ENCODE measurements at regions not wholly inside any gene's neighbourhood (a gene's known extent, or its start where the extent isn't known, plus 50 kb on each side); places are given as distances from the start of the nearest gene placed in this dataset.

GRCh38 chr4:123966990-123967769, 570.6 kb downstream of the SPRY1 start:
- Histone ChIP-seq H3K4me2 (ENCODE audit: control insufficient read depth, extremely low read depth, insufficient read depth, low read depth, low read length) (no peak overlapping the region), H3K4me1 (ENCODE audit: control insufficient read depth, extremely low read depth, insufficient read depth, low read length) (no peaks in the 10 kb centered on the region), H2AFZ (ENCODE audit: control insufficient read depth, low read length) (no peak overlapping the region), H3K9me1 (ENCODE audit: control insufficient read depth, extremely low read depth, insufficient read depth, low read length) (no peaks in the 10 kb centered on the region), H3K79me2 (ENCODE audit: control insufficient read depth, insufficient read depth, low read length) (no peaks in the 10 kb centered on the region), H3K27me3 (ENCODE audit: control insufficient read depth, extremely low read depth, insufficient read depth, low read length) (no peaks in the 10 kb centered on the region), H3K9me3 (ENCODE audit: control insufficient read depth, low read depth, low read length) (no peaks in the 10 kb centered on the region), H4K20me1 (ENCODE audit: control insufficient read depth, extremely low read depth, insufficient read depth, low read length) (no peaks in the 10 kb centered on the region), H3K27ac (ENCODE audit: control insufficient read depth, insufficient read depth, low read length) (no peak overlapping the region), H3K36me3 (ENCODE audit: control insufficient read depth in 2 of 2, extremely low read depth in 1 of 2, insufficient read depth in 2 of 2, low read length in 2 of 2) (no peaks in the 10 kb centered on the region), H3K4me3 (ENCODE audit: control insufficient read depth in 2 of 3, extremely low read depth in 1 of 3, insufficient read depth in 2 of 3, low read depth in 1 of 3, low read length in 3 of 3) (no peak overlapping the region), H3K9ac (ENCODE audit: control insufficient read depth, extremely low read depth, insufficient read depth, low read length) (no peak overlapping the region)
- dilution Hi-C loops (cut with MboI; ENCODE audit: extremely low pct_ligation_motif_present, low sequenced_read_pairs) = no loop called here
- FAIRE-seq = no peak
- TF ChIP-seq EZH2 (IDR thresholded peaks at IDR 0.05; ENCODE audit: low read length) (no peak), CTCF (optimal IDR thresholded peaks at IDR 0.05 in 1 of 3, IDR thresholded peaks at IDR 0.05 in 1 of 3, conservative IDR thresholded peaks at IDR 0.05 in 1 of 3; ENCODE audit: extremely low read depth in 1 of 3, insufficient read depth in 2 of 3, low read length in 3 of 3) (no peak)
- no peak for DNase-seq (ENCODE audit: low read depth, low spot score)

DNA sequence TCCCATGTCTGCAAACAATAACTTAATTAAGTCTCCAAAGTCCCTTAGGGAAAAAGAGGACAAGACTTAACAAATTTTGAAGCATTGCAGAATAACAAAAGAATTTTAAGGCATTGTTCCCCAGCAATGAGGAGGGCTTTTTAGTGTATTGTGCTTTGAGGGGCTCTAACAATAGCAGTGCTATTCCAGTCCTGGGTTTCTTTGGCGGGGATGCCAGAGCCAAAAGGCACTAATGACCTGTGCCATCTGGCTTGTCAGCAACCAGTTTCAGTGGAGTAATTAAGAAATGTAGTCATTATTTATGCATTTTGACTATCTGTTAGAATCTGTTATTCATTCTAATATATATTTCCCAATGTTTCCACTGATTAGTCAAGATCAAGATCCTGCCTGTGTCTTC, 575.4 kb downstream of the SPRY1 start:
- no peak for DNase-seq (ENCODE audit: low read depth, low spot score)
- H3K4me1 ChIP-seq (ENCODE audit: control insufficient read depth, extremely low read depth, insufficient read depth, low read length) = no peaks in the 10 kb centered on the region
- H2AFZ ChIP-seq (ENCODE audit: control insufficient read depth, low read length) = no peak overlapping the region
- no peaks in the 10 kb centered on the region for H4K20me1 ChIP-seq (ENCODE audit: control insufficient read depth, extremely low read depth, insufficient read depth, low read length)
- H3K9me1 ChIP-seq (ENCODE audit: control insufficient read depth, extremely low read depth, insufficient read depth, low read length) = no peaks in the 10 kb centered on the region
- no peak overlapping the region for H3K9ac ChIP-seq (ENCODE audit: control insufficient read depth, extremely low read depth, insufficient read depth, low read length)
- H3K79me2 ChIP-seq (ENCODE audit: control insufficient read depth, insufficient read depth, low read length) = no peaks in the 10 kb centered on the region
- TF ChIP-seq EZH2 (IDR thresholded peaks at IDR 0.05; ENCODE audit: low read length) (no peak), CTCF (optimal IDR thresholded peaks at IDR 0.05 in 1 of 3, IDR thresholded peaks at IDR 0.05 in 1 of 3, conservative IDR thresholded peaks at IDR 0.05 in 1 of 3; ENCODE audit: extremely low read depth in 1 of 3, insufficient read depth in 2 of 3, low read length in 3 of 3) (no peak)
- no peak overlapping the region for H3K4me2 ChIP-seq (ENCODE audit: control insufficient read depth, extremely low read depth, insufficient read depth, low read depth, low read length)
- dilution Hi-C loops (cut with MboI; ENCODE audit: extremely low pct_ligation_motif_present, low sequenced_read_pairs) = no loop called here
- no peaks in the 10 kb centered on the region for H3K36me3 ChIP-seq (ENCODE audit: control insufficient read depth in 2 of 2, extremely low read depth in 1 of 2, insufficient read depth in 2 of 2, low read length in 2 of 2)
- no peak overlapping the region for H3K27ac ChIP-seq (ENCODE audit: control insufficient read depth, insufficient read depth, low read length)
- H3K4me3 ChIP-seq (ENCODE audit: control insufficient read depth in 2 of 3, extremely low read depth in 1 of 3, insufficient read depth in 2 of 3, low read depth in 1 of 3, low read length in 3 of 3) = no peak overlapping the region
- no peaks in the 10 kb centered on the region for H3K27me3 ChIP-seq (ENCODE audit: control insufficient read depth, extremely low read depth, insufficient read depth, low read length)
- FAIRE-seq = no peak
- no peaks in the 10 kb centered on the region for H3K9me3 ChIP-seq (ENCODE audit: control insufficient read depth, low read depth, low read length)
